Heart left ventricle (tissue), 13 donors: ENCODE measurements at regions not wholly inside any gene's neighbourhood (a gene's known extent, or its start where the extent isn't known, plus 50 kb on each side); places are given as distances from the start of the nearest gene placed in this dataset.

Experiments used
- POLR2A ChIP-seq, 2 donors: fragments of 450-650 bp; IDR thresholded peaks; one replicate each; pipeline ENCODE4 v1.6.1; 2017; ENCODE audit warnings: antibody characterized with exemption in 2 of 2, mild to moderate bottlenecking in 2 of 2, moderate library complexity in 2 of 2
- TF ChIP-seq, protein P1 (sequence below), 12 donors: fragments of 200-600 bp; sonication (generic) in 4 of 12; IDR thresholded peaks; one replicate each; pipeline versions ENCODE4 v1.5.0 to v1.8.0; 2018 to 2022; ENCODE audit warnings: antibody characterized with exemption in 12 of 12, mild to moderate bottlenecking in 5 of 12
- donor health status: ischemic (EF 13 %, LVEDD 7.1; RV severe dilation, severe dysfunction).
- donor health status: DM: no; HTN: yes; CAD: no.
- donor health status: DM: no; HTN: no; CAD: no.
- donor health status: ischemic (EF 25% LVEDD 6.9; RV normal size, moderate dysfunction).
- donor health status: ischemic (EF 25% LVEDD 5.7; RV mildly dilated, moderate dysfunction).
- donor health status: ischemic (EF 35%, LVEDD 5.7; RV mildly dilated, moderate dysfunction).
- donor health status: nonischemic (EF 11% LVEDD 7.7; RV severe dilation, severe dysfunction).
- donor health status: DM: yes; HTN: yes; CAD: no.
- donor health status: PGD.
- donor health status: ischemic (EF 29% LVEDD 5.4; RV normal size, mild dysfunction).
- donor health status: nonischemic (EF 23%, LVEDD 6.1; RV moderate dilation, normal function).

- TF ChIP-seq, protein P1, sequence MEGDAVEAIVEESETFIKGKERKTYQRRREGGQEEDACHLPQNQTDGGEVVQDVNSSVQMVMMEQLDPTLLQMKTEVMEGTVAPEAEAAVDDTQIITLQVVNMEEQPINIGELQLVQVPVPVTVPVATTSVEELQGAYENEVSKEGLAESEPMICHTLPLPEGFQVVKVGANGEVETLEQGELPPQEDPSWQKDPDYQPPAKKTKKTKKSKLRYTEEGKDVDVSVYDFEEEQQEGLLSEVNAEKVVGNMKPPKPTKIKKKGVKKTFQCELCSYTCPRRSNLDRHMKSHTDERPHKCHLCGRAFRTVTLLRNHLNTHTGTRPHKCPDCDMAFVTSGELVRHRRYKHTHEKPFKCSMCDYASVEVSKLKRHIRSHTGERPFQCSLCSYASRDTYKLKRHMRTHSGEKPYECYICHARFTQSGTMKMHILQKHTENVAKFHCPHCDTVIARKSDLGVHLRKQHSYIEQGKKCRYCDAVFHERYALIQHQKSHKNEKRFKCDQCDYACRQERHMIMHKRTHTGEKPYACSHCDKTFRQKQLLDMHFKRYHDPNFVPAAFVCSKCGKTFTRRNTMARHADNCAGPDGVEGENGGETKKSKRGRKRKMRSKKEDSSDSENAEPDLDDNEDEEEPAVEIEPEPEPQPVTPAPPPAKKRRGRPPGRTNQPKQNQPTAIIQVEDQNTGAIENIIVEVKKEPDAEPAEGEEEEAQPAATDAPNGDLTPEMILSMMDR (IDR thresholded peaks at IDR 0.05), result no peak
- TF ChIP-seq POLR2A (IDR thresholded peaks at IDR 0.05), result no peak
These were observed 251.6 kb upstream of the MC4R start for GRCh38 chr18:60624207-60624606.
